Gastroesophageal sphincter (tissue), 3 donors: ENCODE measurements at regions not wholly inside any gene's neighbourhood (a gene's known extent, or its start where the extent isn't known, plus 50 kb on each side); places are given as distances from the start of the nearest gene placed in this dataset.

ENCODE experiments used
- CTCF ChIP-seq, 4 experiments: fragments of 200-600 bp in 2 of 4; fragments of 450-650 bp in 2 of 4; sonication (generic) in 1 of 4; IDR thresholded peaks; one replicate each; pipeline ENCODE4 v1.5.1; 2017 to 2019; ENCODE audit warnings: antibody characterized with exemption in 4 of 4, mild to moderate bottlenecking in 2 of 4, moderate library complexity in 2 of 4
- POLR2AphosphoS5 ChIP-seq: sonication (generic); formaldehyde crosslinking; IDR thresholded peaks from one replicate; pipeline ENCODE4 v1.6.1; 2017; ENCODE audit warnings: antibody characterized with exemption

GRCh38 chr16:10317425-10318001, 68.3 kb upstream of the ATF7IP2 start:
- no peak for TF ChIP-seq CTCF (IDR thresholded peaks at IDR 0.05)
- no peak for TF ChIP-seq POLR2AphosphoS5
